SU-DHL-6 (cell line): ENCODE measurements at regions not wholly inside any gene's neighbourhood (a gene's known extent, or its start where the extent isn't known, plus 50 kb on each side); places are given as distances from the start of the nearest gene placed in this dataset.

Experiments used
- EZH2phosphoT487 ChIP-seq: fragments of 200-600 bp; sonication (generic), shearing (Covaris generic); conservative IDR thresholded peaks from 2 replicates; pipeline ENCODE4 v1.6.1; 2018; ENCODE audit warnings: mild to moderate bottlenecking, antibody characterized with exemption, low read length, moderate library complexity, mixed read lengths
- TF ChIP-seq, protein P1 (sequence below): fragments of 200-600 bp; sonication (generic); IDR thresholded peaks from one replicate; pipeline ENCODE4 v1.5.1; 2017; ENCODE audit warnings: antibody characterized with exemption, mild to moderate bottlenecking, low read length, moderate library complexity; ENCODE audit not compliant: insufficient read depth, poor library complexity, severe bottlenecking

DNA sequence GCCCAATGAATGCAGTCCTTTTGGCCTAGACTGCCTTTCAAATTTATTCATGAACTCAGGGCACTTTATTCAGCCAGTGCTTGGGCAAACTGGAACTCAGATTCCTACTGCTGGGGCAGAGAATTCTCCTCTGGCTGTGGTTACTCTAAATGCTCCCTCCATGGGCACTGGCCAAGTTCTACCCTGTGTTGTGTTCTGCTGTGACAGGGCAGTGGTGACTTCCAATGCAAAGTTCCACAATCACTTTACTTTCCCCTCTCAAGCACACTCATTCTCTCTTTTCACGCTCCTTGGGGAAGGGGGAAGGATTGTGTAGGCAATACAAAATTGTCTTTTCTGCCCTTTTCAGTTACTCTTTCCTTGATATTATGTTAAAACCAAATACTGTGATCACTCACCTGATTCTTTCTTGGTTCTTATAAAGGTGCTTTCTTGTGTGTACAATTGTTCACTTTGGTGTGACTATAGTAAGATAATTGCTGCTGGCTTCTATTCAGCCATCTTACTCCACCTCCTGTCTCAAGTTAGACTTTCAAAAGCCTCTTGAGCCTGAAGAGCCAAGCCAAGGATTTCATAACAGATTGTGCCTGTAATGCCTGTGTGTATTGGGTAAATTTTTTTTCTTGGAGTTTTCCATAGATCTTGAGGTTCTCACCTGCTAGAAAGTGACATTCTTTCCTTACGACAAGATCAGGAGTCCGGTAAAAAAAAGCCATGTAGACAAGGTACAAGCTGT is 1078.6 kb downstream of the FAM133A start:
- TF ChIP-seq EZH2phosphoT487, result no peak
- TF ChIP-seq, protein P1, sequence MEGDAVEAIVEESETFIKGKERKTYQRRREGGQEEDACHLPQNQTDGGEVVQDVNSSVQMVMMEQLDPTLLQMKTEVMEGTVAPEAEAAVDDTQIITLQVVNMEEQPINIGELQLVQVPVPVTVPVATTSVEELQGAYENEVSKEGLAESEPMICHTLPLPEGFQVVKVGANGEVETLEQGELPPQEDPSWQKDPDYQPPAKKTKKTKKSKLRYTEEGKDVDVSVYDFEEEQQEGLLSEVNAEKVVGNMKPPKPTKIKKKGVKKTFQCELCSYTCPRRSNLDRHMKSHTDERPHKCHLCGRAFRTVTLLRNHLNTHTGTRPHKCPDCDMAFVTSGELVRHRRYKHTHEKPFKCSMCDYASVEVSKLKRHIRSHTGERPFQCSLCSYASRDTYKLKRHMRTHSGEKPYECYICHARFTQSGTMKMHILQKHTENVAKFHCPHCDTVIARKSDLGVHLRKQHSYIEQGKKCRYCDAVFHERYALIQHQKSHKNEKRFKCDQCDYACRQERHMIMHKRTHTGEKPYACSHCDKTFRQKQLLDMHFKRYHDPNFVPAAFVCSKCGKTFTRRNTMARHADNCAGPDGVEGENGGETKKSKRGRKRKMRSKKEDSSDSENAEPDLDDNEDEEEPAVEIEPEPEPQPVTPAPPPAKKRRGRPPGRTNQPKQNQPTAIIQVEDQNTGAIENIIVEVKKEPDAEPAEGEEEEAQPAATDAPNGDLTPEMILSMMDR, result no peak
